Heart right ventricle (tissue), 16 donors: ENCODE measurements at regions not wholly inside any gene's neighbourhood (a gene's known extent, or its start where the extent isn't known, plus 50 kb on each side); places are given as distances from the start of the nearest gene placed in this dataset.

Source experiments
- ATAC-seq, 8 donors: fragments of 200-7000 bp; cut with Tn5 transposase; one replicate each; pipeline ENCODE4 v1.9.1; 2020; ENCODE audit warnings: mild to moderate bottlenecking in 8 of 8, moderate library complexity in 8 of 8, moderate number of reproducible peaks in 1 of 8
- DNase-seq, 2 donors: peaks; one replicate each; pipeline ENCODE4 v3.0.0-alpha.2; 2020
- H3K27ac ChIP-seq, 10 donors: fragments of 200-600 bp; sonication (generic) in 2 of 10; one replicate each; pipeline versions ENCODE4 v1.5.0 to v1.8.0; 2020 to 2022; ENCODE audit warnings: mild to moderate bottlenecking in 3 of 10
- H3K27me3 ChIP-seq, 7 donors: fragments of 200-600 bp; one replicate each; pipeline ENCODE4 v1.8.0; 2021 to 2022; ENCODE audit warnings: mild to moderate bottlenecking in 2 of 7
- H3K36me3 ChIP-seq, 9 donors: fragments of 200-600 bp; sonication (generic) in 1 of 9; one replicate each; pipeline versions ENCODE4 v1.5.0 to v1.8.0; 2020 to 2022; ENCODE audit warnings: mild to moderate bottlenecking in 2 of 9
- H3K4me1 ChIP-seq, 9 donors: fragments of 200-600 bp; sonication (generic) in 1 of 9; one replicate each; pipeline versions ENCODE4 v1.5.0 to v1.8.0; 2020 to 2022; ENCODE audit warnings: mild to moderate bottlenecking in 4 of 9
- H3K4me3 ChIP-seq, 10 donors: fragments of 200-600 bp; sonication (generic) in 2 of 10; one replicate each; pipeline versions ENCODE4 v1.5.0 to v1.8.0; 2020 to 2022; ENCODE audit warnings: mild to moderate bottlenecking in 7 of 10, moderate library complexity in 2 of 10
- H3K9me3 ChIP-seq, 11 donors: fragments of 200-600 bp in 10 of 11; sonication (generic) in 2 of 11; one replicate each; pipeline versions ENCODE4 v1.5.0 to v1.8.0; 2013 to 2022; ENCODE audit warnings: mild to moderate bottlenecking in 2 of 11, control low read depth in 1 of 11, moderate library complexity in 1 of 11
- CTCF ChIP-seq, 9 donors: fragments of 200-600 bp; sonication (generic) in 2 of 9; IDR thresholded peaks; one replicate each; pipeline versions ENCODE4 v1.5.0 to v1.8.0; 2021 to 2022; ENCODE audit warnings: antibody characterized with exemption in 9 of 9, mild to moderate bottlenecking in 5 of 9, moderate library complexity in 1 of 9
- WGBS, 2 donors: extraction: QIAGEN DNeasy Blood & Tissue Kit; methylation state at CpG; one replicate each; pipeline ENCODE4 v1.1.7; 2013; ENCODE audit warnings: inconsistent platforms in 1 of 2; 5-methylcytosine and 5-hydroxymethylcytosine counted together
- intact Hi-C, 10 donors: fragments of 100-400 bp; cut with DNase I; formaldehyde crosslinking; loops; one replicate each; pipeline versions ENCODE4 v1.11.1 to v1.14.2; 2022
- donor health status: Arrhythmogenic right ventricular cardiomyopathy.
- donor health status: ischemic (EF 13 %, LVEDD 7.1; RV severe dilation, severe dysfunction).
- donor health status: healthy with polysubstance abuse.
- donor health status: DM: no; HTN: yes; CAD: no.
- donor health status: DM: no; HTN: no; CAD: no.
- donor health status: ischemic (EF 25% LVEDD 6.9; RV normal size, moderate dysfunction).
- donor health status: ischemic (EF 25% LVEDD 5.7; RV mildly dilated, moderate dysfunction).
- donor health status: healthy.
- donor health status: DM: yes; HTN: yes; CAD: no.
- donor health status: Ischemic cardiomyopathy.
- donor health status: ischemic (EF 35%, LVEDD 5.7; RV mildly dilated, moderate dysfunction).
- donor health status: nonischemic (EF 11% LVEDD 7.7; RV severe dilation, severe dysfunction).
- donor health status: DM: yes; HTN: yes; CAD: no.
- donor health status: PGD.
- donor health status: ischemic (EF 29% LVEDD 5.4; RV normal size, mild dysfunction).
- donor health status: nonischemic (EF 23%, LVEDD 6.1; RV moderate dilation, normal function).

- Histone ChIP-seq H3K4me1 (no peaks in the 10 kb centered on the region), H3K27me3 (peaks cover 0 to 5% (median 0%) of the 10 kb centered on the region in 7 donors), H3K36me3 (no peaks in the 10 kb centered on the region), H3K27ac (no peak overlapping the region), H3K9me3 (no peaks in the 10 kb centered on the region), H3K4me3 (no peak overlapping the region)
- ATAC-seq (no peak), DNase-seq (no peak)
- intact Hi-C loops, result no loop called here
- 70 to 78% methylated on average over 4 of the region's 4 CpGs for WGBS, 2 donors
- TF ChIP-seq CTCF (IDR thresholded peaks at IDR 0.05), result no peak
Measured at GRCh38 chr12:66044731-66045130, 85.8 kb downstream of the LLPH start.

- no peaks in the 10 kb centered on the region for H3K4me1 ChIP-seq
- H3K4me3 ChIP-seq, result no peak overlapping the region
- H3K27me3 ChIP-seq, result peaks cover 0 to 5% (median 0%) of the 10 kb centered on the region in 7 donors
- no peak for DNase-seq
- no peak for TF ChIP-seq CTCF (IDR thresholded peaks at IDR 0.05)
- ATAC-seq, result no peak
- H3K36me3 ChIP-seq, result no peaks in the 10 kb centered on the region
- 76 to 89% methylated on average over 3 of the region's 3 CpGs for WGBS, 2 donors
- no peaks in the 10 kb centered on the region for H3K9me3 ChIP-seq
- intact Hi-C loops, result no loop called here
- H3K27ac ChIP-seq, result no peak overlapping the region
Measured at GRCh38 chr12:66043035-66043434, 87.5 kb downstream of the LLPH start.

- peaks cover 0 to 5% (median 0%) of the 10 kb centered on the region in 7 donors for H3K27me3 ChIP-seq
- H3K4me3 ChIP-seq, result no peak overlapping the region
- DNase-seq (no peak), ATAC-seq (no peak)
- intact Hi-C loops, result no loop called here
- no peak for TF ChIP-seq CTCF (IDR thresholded peaks at IDR 0.05)
- peaks cover 0 to under 1% (median 0%) of the 10 kb centered on the region in 9 donors for H3K4me1 ChIP-seq
- H3K9me3 ChIP-seq, result no peaks in the 10 kb centered on the region
- WGBS, 2 donors, result 85 to 89% methylated on average over 10 of the region's 10 CpGs
- no peak overlapping the region for H3K27ac ChIP-seq
- no peaks in the 10 kb centered on the region for H3K36me3 ChIP-seq
Measured at GRCh38 chr12:66041651-66042363, 88.7 kb downstream of the LLPH start.

- no peaks in the 10 kb centered on the region for H3K9me3 ChIP-seq
- intact Hi-C loops, result loop anchor here in 1 of 10 donors (5.0 kb wide), 1 partner anchor 1166 kb away; no protein-coding TSS in a partner anchor
- DNase-seq (peak; percentile 24 to 47), ATAC-seq (peak; percentile 93 to 100 (median 98))
- WGBS, 2 donors, result 12% methylated on average over 4 of the region's 4 CpGs
- no peaks in the 10 kb centered on the region for H3K27me3 ChIP-seq
- peaks cover 0 to 15% (median 4%) of the 10 kb centered on the region in 9 donors for H3K4me1 ChIP-seq
- peak overlapping the region in 6 of 10 donors; percentile 15 to 65 (median 54) for H3K27ac ChIP-seq
- no peaks in the 10 kb centered on the region for H3K36me3 ChIP-seq
- no peak overlapping the region for H3K4me3 ChIP-seq
- peak in 2 of 9 donors; percentile 10 to 18 for TF ChIP-seq CTCF (IDR thresholded peaks at IDR 0.05)
Measured at GRCh38 chr12:66036317-66036716, 94.2 kb downstream of the LLPH start.
